RWPE1 (cell line): ENCODE measurements at regions not wholly inside any gene's neighbourhood (a gene's known extent, or its start where the extent isn't known, plus 50 kb on each side); places are given as distances from the start of the nearest gene placed in this dataset.

Experiments used
- CTCF ChIA-PET: fragments of 350-600 bp; sonication (Branson Sonifier 250); formaldehyde crosslinking; extraction: SDS; loops from one replicate; lab custom pipeline; 2021; lab: Yijun Ruan, JAX
- POLR2A ChIA-PET: fragments of 400-600 bp; formaldehyde crosslinking; extraction: SDS; loops from one replicate; lab custom pipeline; 2020; ENCODE audit warnings: antibody characterized with exemption; ENCODE audit not compliant: low non-redundant PET; lab: Yijun Ruan, JAX
- DNase-seq: peaks from one replicate; pipeline ENCODE4 v3.0.0; 2012; ENCODE audit warnings: low spot score
- H3K27ac ChIP-seq: fragments of 450-650 bp; 2 replicates; pipeline ENCODE4 v1.5.1; 2017
- CTCF ChIP-seq: fragments of 450-650 bp; conservative IDR thresholded peaks from 2 replicates; pipeline ENCODE4 v1.5.1; 2017; ENCODE audit warnings: low read depth, mild to moderate bottlenecking

- CTCF ChIA-PET, result interaction anchor here (0.6 kb wide), 1 partner anchor 80 kb away, joined by 3 read pairs; no protein-coding TSS in a partner anchor
- H3K27ac ChIP-seq, result peak overlapping the region; percentile 95
- DNase-seq, result peak; percentile 98
- POLR2A ChIA-PET, result interaction anchor here (0.7 kb wide), 2 partner anchors 105 to 888 kb away, joined by 3 read pairs; no protein-coding TSS in a partner anchor
- TF ChIP-seq CTCF, result no peak
Measured at GRCh38 chr5:135139381-135140134, 105.5 kb upstream of the PITX1 start.

- CTCF ChIA-PET, result interaction anchor here (0.9 to 1.2 kb wide), 2 partner anchors 11 to 53 kb away, joined by 3 to 4 read pairs; no protein-coding TSS in a partner anchor
- H3K27ac ChIP-seq, result peak overlapping the region; percentile 95
- no peak for TF ChIP-seq CTCF
- peak; percentile 49 for DNase-seq
- POLR2A ChIA-PET, result no interaction called here
Measured at GRCh38 chr5:135138116-135138850, 104.3 kb upstream of the PITX1 start.

- no peak for TF ChIP-seq CTCF
- POLR2A ChIA-PET, result interaction anchor here (0.6 kb wide), 1 partner anchor 232 kb away, joined by 3 read pairs; the partner anchor contains the start of gene PCBD2
- peak overlapping the region; percentile 95 for H3K27ac ChIP-seq
- CTCF ChIA-PET, result interaction anchor here (0.6 to 1.2 kb wide), 5 partner anchors 12 to 1008 kb away, joined by 3 to 4 read pairs (median 3); no protein-coding TSS in a partner anchor
- DNase-seq, result no peak
Measured at GRCh38 chr5:135137146-135137915, 103.3 kb upstream of the PITX1 start.

- DNase-seq, result no peak
- no peak for TF ChIP-seq CTCF
- POLR2A ChIA-PET, result interaction anchor here (0.6 kb wide), 1 partner anchor 231 kb away, joined by 3 read pairs; the partner anchor contains the start of gene PCBD2
- CTCF ChIA-PET, result interaction anchor here (0.6 to 0.7 kb wide), 2 partner anchors 17 to 1007 kb away, joined by 3 to 7 read pairs; no protein-coding TSS in a partner anchor
- H3K27ac ChIP-seq, result peak overlapping the region; percentile 83
Measured at GRCh38 chr5:135136546-135136945, 102.5 kb upstream of the PITX1 start.

- POLR2A ChIA-PET, result no interaction called here
- CTCF ChIA-PET, result interaction anchor here (0.6 to 0.9 kb wide), 2 partner anchors 18 to 56 kb away, joined by 3 to 7 read pairs; no protein-coding TSS in a partner anchor
- peak overlapping the region; percentile 83 for H3K27ac ChIP-seq
- TF ChIP-seq CTCF, result no peak
- peak; percentile 74 for DNase-seq
Measured at GRCh38 chr5:135135530-135136226, 101.7 kb upstream of the PITX1 start.
